ENCODE measurements at regions not wholly inside any gene's neighbourhood (a gene's known extent, or its start where the extent isn't known, plus 50 kb on each side); places are given as distances from the start of the nearest gene placed in this dataset.

- ATAC-seq, result no peak
- 75% methylated on average over 4 of the region's 11 CpGs for WGBS (ENCODE audit: insufficient coverage, low coverage, low lambda C conversion rate, missing lambda C conversion rate)
- Histone ChIP-seq H3K4me1 (peaks cover 0 to 3% (median 0%) of the 10 kb centered on the region in 4 donors), H3K27ac (no peak overlapping the region), H3K27me3 (no peaks in the 10 kb centered on the region), H3K36me3 (no peaks in the 10 kb centered on the region), H3K9me3 (no peaks in the 10 kb centered on the region), H3K4me3 (no peak overlapping the region)
- intact Hi-C loops (cut with DNase I), result no loop called here
- DNase-seq, result no peak
- no peak for TF ChIP-seq POLR2A (IDR thresholded peaks at IDR 0.05)
Observed at GRCh38 chr9:121564504-121565260, 65.0 kb upstream of the GGTA1 start.

- DNase-seq, result no peak
- peaks cover 0 to 3% (median 0%) of the 10 kb centered on the region in 4 donors for H3K4me1 ChIP-seq
- WGBS (ENCODE audit: insufficient coverage, low coverage, low lambda C conversion rate, missing lambda C conversion rate), result 71% methylated on average over 15 of the region's 27 CpGs
- TF ChIP-seq POLR2A (IDR thresholded peaks at IDR 0.05) (no peak), CTCF (IDR thresholded peaks at IDR 0.05) (no peak)
- H3K9me3 ChIP-seq, result no peaks in the 10 kb centered on the region
- no peak overlapping the region for H3K27ac ChIP-seq
- H3K4me3 ChIP-seq, result no peak overlapping the region
- H3K27me3 ChIP-seq, result no peaks in the 10 kb centered on the region
- intact Hi-C loops (cut with DNase I), result no loop called here
- no peak for ATAC-seq
- no peaks in the 10 kb centered on the region for H3K36me3 ChIP-seq
Observed at GRCh38 chr9:121566481-121567465, 67.1 kb upstream of the GGTA1 start.

- peak overlapping the region in 1 of 3 donors; percentile 0 for H3K27ac ChIP-seq
Observed at GRCh38 chr9:121567500-121568342, 68.1 kb upstream of the GGTA1 start.

More at GRCh38 chr9:121567500-121568342, 68.1 kb upstream of the GGTA1 start:
- intact Hi-C loops (cut with DNase I), result no loop called here
- Histone ChIP-seq H3K27me3 (no peaks in the 10 kb centered on the region), H3K4me3 (no peak overlapping the region), H3K36me3 (no peaks in the 10 kb centered on the region), H3K4me1 (peaks cover 0 to 3% (median 0%) of the 10 kb centered on the region in 4 donors), H3K9me3 (no peaks in the 10 kb centered on the region)
- TF ChIP-seq POLR2A (IDR thresholded peaks at IDR 0.05) (no peak), CTCF (IDR thresholded peaks at IDR 0.05) (no peak)
- ATAC-seq (peak in 3 of 4 donors; percentile 6 to 28 (median 24)), DNase-seq (no peak)
- 43% methylated on average over 8 of the region's 19 CpGs for WGBS (ENCODE audit: insufficient coverage, low coverage, low lambda C conversion rate, missing lambda C conversion rate)

Data from right lobe of liver (tissue), 6 donors.